GM20431 (cell line): ENCODE measurements at regions not wholly inside any gene's neighbourhood (a gene's known extent, or its start where the extent isn't known, plus 50 kb on each side); places are given as distances from the start of the nearest gene placed in this dataset.

Experiments
- in situ Hi-C: fragments of 300-500 bp; cut with MseI, MboI; formaldehyde crosslinking; loops from one replicate; pipeline ENCODE4 v1.15.0; 2020; ENCODE audit warnings: low sequenced_read_pairs; ENCODE audit not compliant: unreplicated experiment

DNA sequence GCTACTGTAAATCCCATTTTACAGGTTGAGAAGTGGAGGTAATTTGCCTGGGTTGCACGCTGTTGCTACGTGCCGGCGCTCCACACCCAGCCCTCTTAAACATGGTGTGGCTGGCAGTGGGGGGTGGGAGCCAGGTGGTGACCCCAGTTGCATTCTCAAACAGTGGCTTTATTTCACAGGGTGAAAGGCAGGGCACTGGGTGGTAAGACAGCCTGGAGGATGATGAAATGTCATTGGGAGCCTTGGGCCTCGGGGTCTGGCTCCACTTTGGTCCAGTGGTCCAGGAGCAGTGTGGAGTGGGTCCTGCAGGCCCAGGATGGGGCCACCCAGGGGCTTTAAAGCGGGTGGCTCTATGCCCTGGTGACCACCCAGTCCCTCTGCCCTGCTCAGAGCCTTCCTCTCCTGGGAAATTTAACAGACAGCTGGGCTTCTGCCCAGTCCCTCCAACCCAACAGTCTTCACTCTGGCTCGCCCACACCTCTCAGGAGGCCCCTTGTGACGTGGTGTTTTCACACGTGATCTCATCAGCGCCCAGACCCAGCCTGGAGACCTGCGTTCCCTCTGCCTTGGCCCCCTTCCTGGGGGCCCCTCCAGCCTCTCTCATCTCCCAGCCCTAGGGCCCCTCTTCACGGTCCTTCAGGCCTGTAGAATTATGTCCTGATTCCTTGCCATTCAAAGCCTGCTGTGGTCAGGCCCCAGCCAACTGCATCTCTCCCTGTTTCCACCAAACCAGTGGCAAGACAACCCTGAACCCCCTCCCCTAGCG is 92.5 kb downstream of the INHBB start:
- in situ Hi-C loops: no loop called here

DNA sequence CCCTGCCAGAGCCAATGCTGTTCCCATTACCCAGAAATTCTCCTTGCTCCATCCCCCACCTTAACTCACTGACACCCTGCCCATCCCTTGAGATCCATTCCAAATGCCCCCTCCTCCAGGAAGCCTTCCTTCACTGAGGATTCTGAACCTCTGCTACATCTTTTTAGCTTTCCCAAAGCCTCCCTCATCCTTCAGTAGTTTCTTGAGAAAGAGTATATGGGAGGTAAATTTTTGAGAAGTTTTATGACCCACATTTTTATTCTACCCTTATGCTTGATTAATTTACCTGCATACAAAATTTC is 93.1 kb downstream of the INHBB start:
- in situ Hi-C loops: no loop called here

DNA sequence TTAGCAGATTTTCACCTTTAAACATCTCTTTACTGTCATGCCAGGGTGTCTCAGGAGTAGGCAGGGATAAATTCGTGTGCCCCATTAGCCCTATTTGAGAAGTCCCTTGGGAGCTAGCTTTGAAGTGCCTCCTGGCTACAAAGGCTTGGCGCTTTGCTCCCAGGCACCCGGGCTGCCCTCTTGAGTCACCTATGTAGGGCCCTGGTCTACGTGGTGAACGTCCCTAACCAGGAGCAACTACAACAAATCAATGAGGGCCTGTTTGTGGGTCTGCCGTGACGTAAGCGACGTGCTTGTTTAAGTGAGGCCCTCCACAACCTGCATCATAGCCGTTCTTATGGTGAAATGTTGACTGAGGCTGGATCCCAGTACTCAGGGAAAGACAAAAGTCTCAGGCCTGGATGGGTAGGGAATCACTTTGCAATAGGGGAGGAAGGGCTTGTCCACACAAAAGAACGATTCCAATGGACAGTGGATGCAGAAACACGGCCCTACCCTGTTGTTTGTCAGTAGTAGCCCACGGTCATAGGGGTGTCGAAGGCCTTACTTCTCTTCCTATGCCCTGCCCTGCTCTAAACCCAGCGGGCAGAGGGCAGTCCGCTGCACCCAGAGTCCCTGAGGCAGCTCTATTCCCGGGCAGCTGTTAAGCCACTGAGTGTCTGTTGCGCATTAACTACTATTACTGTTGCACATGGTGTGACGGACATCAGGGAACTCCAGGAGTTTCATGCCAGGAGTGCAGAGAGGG is 93.9 kb downstream of the INHBB start:
- in situ Hi-C loops: no loop called here

DNA sequence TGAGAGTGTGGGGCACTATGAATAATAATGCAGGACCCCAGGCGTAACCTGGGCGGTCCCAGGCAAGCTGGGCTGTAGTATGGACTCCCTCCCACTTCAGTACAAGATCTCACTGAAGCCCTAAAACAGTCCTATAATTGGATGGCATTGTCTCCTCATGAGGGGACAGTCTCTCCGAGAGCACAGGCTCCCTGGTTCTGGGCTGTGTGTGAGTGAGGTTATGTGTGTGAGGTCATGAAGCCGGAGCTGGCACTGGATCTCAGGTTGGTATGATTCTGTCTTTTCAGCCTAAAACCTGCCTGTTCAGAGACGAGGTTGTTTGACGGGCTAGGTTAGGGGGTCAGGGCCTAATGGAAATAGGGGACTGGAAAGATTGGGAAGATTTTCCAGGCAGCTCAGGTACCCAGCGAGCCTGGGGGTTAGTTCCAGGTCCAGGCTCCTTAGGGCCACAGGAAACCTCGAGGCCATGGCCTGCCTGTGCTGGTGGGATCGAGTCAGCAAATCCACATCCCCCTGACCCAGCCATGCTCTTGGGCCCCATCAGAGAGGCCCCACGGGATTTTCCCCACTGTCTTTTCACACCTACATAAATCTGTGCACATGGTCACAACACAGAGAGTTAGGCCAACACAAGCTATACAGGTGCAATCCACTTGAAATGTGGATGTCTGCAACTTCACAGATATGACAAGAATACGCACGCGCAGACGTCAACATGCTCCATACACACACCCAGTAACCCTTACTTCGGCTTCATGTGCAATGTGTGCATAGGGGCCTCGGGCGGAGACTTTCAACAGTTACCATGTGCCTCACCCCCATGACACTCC is 94.8 kb downstream of the INHBB start:
- in situ Hi-C loops: no loop called here

DNA sequence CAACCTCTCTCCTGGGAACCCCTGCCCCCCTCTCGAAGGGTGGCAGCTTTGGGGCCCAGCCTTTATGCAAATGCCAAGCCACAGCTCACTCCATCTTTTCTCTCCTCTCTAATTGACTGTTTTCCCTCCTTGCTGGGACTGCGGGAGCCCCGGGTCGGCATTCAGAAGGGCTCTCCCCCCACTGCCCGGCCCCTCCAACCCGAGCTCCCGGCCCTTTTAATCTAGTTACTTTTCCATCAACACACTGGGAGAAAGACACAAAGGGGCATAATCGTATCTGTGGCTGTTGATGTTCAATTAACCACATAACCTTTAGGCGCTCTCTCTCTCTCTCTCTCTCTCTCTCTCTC is 95.4 kb downstream of the INHBB start:
- in situ Hi-C loops: no loop called here

DNA sequence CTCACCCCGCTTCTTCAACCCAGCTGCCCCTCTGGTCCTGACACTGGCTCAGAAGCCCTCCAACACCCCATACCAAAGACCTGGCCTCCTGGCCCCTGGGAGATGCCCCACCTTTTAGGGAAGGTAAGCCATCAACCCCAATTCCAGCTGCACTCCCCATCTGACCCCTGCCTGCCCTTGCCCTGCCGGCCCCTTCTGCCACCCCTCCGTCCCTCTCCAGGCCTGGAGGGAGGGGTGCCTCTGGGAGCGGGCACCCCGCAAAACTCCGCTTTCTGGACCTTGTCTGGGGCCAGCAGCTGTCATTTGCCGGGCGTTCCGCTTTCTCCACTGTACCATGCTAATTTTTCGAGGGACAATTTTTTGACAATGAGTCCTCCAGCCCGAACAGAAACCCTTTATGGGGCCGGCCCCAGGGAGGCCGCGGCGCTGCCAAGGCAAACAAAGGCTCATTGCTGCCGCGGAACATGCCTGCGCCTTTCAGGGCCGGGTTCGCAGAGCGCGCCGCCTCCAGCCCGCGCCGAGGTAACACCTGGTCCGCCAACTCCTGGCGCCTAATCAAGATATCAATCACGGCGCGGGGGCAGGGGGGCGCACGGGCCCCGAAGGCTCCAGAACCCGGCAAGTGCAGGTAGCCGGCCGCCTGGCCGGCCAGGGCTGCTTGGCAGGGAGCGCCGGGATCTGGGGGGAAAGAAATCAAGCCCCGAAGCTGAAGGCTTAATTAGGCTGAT is 96.0 kb downstream of the INHBB start:
- in situ Hi-C loops: no loop called here

DNA sequence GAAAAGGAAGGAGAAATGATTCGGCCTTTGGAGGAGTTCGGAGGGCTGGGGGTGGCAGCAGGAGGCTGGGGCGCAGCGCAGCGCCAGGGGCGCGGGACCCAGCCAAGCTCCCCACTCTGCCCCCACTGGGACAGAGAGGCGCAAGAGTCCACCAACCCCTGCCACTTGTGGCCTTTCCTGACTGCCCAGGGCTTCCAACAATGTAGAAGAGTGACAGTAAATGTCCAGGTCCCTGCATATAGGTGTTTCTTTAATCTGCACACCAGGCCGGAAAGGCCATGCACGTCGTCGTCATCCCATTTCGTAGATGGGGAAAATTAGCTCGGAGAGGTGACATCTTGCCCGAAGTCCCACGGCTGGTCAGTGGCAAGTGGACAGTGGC is 96.6 kb downstream of the INHBB start:
- in situ Hi-C loops: no loop called here

DNA sequence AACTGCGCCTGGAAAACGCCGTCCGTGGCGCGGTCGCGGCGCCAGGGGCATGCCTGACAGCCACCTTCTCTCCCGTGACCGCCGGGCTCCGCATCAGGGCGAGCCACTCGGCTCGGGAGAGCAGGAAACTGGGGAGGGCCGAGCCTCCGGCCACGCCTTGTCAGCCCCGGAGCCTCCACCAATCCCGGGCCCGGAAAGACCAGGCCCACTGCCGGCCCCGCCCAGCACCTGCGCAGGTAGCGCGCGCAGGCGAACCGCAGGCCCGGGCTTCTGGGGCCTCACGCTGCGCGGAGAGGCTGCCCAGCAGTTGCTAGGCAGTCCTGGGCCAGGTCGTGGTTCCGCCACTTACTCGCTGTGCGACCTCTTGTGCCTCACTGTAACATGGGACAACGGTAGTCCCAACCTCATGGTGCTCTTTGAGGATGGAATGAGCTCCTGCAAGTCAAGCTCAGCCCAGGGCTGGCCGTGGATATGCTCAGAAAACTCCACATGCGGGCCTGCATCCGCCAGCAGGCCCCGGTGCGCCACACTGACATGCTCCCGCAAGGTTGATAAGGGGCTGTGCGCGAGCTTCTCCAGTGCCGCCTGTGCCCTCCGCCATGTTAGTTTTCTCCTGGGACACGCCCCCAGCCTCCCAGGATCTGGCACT is 97.1 kb downstream of the INHBB start:
- in situ Hi-C loops: no loop called here

DNA sequence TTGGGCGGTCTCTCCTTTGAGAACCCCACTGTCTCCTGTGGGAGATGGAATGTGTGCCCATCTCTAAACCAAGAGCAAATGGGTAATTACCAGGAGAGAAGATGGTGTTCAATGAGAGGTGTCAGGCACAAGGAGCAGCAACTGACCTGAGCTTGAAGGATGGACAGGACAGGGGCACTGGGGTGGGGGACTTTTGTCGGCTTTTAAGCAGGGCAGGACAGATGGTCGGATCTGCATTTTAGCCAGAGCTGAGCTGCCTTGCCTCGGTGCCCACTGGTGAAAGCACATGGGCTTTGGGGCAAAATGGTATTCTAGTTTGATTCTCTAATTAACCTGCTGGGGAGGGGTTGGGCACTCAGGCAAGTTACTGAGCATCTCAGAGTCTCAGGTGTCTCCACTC is 98.0 kb downstream of the INHBB start:
- in situ Hi-C loops: no loop called here

DNA sequence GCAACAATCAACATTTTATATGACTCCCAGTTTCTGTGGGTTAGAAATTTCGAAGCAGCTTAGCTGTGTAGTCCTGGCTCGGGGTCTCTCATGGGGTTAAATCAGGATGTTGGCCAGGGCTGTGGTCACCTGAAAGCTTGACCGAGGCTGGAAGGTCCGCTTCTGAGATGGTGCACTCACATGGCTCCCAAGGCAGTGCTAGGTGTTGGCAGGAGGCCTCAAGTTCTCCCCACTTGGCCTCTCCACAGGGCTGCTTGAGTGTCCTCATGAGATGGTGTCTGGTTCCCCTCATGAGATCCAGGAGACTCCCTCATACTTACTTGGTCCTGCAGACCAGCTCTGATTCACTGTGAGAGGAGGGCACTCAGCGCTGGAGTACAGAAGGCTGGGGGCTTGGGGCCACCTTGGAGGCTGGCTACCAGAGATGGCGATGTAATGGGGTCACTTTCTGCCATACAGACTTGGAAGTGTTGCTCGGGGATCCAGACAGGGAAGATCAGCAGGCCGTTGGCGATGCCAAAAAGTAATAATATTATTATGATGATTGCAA is 98.8 kb downstream of the INHBB start:
- in situ Hi-C loops: no loop called here

DNA sequence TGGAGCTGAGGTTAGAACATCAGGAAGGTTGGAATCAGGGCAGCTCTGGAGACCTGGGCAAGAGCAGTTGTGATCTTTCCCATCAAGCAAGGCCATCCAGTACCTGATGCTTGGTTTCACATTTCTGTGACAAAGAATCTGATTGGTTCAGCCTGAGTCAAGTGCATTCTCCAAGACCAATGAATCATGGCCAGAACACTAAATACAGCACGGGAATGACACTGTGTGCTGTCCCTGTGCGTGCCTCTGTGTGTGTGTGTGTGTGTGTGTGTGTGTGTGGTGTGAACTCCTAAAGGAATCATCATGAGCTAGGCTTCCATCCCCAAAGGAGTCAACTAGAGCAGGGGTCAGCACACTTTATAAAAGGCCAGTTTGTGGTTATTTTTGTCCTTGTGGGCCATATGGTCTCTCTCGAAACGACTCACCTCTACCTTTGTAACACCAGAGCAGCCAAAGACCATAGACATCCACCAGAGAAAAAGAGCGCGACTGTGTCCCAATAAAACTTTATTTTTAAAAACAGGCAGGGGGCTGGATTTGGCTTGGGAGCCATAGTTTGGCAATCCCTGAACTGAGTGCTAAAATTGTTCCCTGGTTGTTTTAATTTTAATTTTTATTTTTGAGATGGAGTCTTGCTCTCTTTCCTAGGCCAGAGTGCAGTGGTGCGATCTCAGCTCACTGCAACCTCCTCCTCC is 99.7 kb downstream of the INHBB start:
- in situ Hi-C loops: no loop called here

DNA sequence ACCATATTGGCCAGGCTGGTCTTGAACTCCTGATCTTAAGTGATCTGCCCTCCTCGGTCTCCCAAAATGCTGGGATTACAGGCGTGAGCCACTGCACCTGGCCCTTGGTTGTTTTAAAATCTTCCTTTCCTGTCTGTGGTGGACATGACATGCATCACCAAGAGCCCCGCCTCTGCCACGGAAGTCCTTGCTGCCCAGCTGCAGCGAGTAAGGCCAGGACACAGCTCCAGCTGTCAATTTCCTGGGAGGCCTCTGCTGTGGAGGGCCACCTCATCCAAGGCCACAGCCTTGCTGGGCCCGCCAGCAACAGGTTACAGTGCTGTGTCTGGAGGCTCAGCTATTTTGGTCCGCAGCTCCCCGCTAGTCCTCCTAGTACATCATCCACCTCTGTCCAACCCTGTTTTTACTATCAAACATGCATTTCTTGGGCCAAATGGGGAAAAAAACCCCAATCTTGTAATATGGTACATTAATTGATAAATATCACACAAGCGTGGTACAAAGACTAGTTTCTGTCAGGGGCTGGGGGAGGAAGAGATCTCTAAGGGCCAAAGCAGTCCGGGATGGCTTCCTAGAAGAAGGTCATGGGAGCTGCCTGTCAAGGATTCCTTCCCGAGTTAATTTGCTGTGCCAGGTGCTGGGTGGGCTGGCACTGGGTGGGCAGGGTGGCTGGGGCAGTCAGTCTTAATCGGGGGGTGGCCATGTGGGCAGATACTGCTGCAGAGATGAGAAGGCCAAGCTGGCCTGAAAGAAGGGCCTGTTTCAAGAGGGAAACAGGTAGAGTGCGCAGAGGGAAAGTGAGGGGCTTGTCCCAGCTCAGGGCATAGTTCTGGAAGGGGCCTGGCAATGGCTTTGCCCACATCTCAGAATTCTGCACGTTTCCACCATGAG is 100.5 kb downstream of the INHBB start:
- in situ Hi-C loops: no loop called here

DNA sequence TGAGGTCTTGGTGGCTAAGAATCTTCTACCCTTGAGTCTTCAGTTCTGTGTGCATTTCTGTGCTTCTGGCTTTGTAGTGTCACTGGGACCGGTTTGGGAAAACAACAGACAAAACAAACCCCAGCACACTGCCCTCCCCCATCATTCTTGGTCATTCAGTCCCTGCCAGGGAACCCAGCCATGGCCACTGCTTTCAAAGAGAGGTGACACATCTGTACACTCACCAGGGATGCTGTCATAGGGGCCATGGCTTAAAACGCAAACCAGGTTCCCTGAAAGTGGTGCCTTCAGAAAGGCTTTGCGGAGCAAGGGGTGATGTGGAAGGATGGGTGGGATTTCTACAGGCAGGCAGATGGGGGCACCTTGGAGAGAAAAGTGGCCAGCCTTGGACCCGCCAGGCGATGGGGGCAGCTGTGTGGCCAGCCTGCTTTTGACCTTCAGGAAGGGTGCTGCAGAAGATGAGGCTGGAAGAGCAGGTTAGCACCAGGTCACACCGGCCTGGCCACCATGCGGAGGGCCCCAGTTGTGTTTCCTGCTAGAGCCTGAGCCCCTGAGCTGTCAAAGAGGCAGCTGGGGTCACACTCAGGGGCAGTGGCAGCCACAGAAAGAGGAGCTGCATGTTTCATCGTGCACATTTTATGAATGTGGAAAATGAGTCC is 101.3 kb downstream of the INHBB start:
- in situ Hi-C loops: no loop called here

DNA sequence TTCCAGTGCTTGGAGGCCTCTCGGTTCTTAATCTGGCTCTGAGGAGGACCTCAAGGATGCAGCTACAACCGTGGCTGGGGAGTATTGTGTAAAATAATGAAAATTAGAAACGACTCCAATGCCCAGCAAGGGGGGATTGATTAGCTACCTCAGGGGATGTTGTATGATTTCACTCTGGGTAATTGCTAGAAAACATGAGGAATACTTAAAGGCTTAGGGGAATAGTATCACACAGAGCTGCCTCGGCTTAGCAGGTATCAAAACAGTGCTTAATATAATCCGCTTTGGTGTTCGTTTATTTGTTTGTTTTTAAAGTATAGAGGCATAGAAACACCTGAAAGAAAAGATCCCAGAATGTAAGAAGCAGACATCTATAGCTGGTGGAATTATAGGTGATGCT is 102.5 kb downstream of the INHBB start:
- in situ Hi-C loops: no loop called here

DNA sequence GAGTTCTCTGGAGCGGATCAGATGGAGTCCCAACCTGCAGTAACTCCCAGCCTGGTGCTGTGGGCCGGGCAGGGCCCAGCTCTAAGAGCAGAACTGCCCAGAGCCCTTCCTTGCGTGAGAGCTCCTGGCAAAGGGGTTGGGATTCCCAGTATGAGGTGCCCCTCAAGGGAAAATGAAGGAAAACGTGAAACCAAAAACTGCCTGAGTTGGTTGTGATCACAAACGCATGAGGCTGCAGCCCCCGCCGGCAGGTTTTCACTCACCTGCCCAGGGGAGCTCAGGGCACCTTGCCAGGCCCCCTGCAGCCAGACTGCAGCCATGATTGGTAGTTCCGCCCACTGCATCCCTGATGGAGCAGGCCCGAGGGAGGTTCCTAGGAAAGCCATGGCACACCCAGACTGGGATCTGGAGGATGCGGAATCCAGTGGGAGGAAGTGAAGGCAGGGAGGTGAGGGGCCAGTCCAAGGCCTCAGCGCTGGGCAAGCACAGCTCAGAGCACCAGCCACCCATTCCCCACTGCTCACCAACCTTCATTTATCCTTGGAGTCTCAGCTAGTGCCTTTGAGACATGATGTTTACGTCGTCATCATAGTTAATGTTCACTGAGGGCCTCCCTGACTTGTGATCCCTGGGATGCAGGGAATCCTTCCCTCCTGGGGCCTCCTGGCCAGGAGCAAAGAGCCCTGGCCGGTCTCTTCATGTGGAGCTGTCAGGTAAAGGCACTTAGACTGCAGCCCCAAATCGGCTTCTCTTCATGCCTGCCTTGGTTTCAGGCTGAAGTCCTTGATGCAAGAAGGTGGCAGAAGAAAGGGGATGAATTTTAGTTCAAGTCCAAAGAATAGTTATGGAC is 103.2 kb downstream of the INHBB start:
- in situ Hi-C loops: no loop called here

DNA sequence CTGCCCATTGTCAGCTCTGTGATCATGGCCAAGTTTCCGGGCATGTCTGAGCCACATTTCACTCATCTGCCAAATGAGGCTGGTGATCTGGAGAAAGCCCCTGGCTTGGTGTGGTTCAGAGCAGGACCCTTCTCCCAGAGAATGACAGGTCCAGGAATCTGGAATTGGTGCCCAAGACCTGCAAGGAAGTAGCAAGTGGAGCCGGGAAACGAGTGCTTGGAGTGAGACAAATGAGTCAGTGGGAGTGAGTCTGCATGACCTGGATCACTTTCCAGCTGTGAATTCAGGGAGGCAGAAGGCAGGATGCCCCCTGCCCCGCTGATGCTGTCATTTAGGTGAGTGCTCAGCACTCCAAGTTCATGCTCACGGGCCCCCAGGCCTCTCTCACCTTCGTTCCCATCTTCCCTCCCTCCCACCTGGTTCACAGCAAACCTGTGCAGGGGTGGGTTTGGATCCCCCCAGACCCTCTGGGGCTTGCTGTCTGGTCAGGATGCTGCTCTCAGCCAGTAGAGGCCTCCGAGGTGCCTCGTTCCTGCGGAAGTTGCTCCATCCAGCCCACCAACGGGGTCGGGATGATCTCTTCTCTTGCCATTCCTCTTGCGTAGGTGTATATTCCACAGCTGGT is 104.4 kb downstream of the INHBB start:
- in situ Hi-C loops: no loop called here
